ENCODE measurements at regions not wholly inside any gene's neighbourhood (a gene's known extent, or its start where the extent isn't known, plus 50 kb on each side); places are given as distances from the start of the nearest gene placed in this dataset.

DNA sequence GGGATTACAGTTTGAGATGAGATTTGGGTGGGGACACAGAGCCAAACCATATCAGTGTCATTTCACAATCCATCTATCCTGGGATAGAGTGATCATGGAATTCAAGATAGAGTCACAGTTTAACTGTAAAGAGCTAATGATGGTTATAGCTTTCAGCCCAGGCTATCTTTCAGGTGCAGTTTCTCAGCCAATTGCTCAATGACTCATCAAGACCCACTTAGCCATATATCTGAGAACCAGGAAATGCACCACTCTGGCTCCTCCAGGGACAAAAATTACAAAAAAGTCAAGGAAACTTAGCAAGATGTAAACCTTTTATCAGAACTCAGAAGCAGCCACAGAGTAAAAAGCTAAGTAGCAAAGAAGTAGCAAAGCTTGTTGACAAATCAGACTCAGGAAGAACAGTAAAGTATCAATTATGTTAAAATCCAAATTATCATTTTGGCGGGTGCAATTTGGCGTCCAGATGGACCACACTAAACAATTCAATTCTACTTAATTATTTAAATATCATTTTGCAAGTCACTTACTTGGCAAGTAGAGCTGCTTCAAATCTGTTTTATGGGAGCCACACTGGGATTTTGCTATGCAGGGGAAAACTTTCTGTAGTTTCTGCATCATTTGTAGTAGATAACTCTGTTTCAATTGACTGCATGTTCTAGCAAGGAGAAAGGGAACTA is 169.4 kb downstream of the TLE1 start:
- TF ChIP-seq, protein P1, sequence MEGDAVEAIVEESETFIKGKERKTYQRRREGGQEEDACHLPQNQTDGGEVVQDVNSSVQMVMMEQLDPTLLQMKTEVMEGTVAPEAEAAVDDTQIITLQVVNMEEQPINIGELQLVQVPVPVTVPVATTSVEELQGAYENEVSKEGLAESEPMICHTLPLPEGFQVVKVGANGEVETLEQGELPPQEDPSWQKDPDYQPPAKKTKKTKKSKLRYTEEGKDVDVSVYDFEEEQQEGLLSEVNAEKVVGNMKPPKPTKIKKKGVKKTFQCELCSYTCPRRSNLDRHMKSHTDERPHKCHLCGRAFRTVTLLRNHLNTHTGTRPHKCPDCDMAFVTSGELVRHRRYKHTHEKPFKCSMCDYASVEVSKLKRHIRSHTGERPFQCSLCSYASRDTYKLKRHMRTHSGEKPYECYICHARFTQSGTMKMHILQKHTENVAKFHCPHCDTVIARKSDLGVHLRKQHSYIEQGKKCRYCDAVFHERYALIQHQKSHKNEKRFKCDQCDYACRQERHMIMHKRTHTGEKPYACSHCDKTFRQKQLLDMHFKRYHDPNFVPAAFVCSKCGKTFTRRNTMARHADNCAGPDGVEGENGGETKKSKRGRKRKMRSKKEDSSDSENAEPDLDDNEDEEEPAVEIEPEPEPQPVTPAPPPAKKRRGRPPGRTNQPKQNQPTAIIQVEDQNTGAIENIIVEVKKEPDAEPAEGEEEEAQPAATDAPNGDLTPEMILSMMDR (IDR thresholded peaks at IDR 0.05), result no peak
- no peak for TF ChIP-seq POLR2A (IDR thresholded peaks at IDR 0.05)

All from adrenal gland (tissue), 5 donors.